NCI-H1092 (cell line): ENCODE measurements at regions not wholly inside any gene's neighbourhood (a gene's known extent, or its start where the extent isn't known, plus 50 kb on each side); places are given as distances from the start of the nearest gene placed in this dataset.
"Not testable (repeated sequence)": the region's sequence is repeated elsewhere in the genome, so short reads cannot be mapped to it uniquely, and the experiment has no call there.

Experiments used
- DNase-seq: peaks from one replicate; lab custom pipeline; 2025; lab: John Stamatoyannopoulos, UW

GRCh38 chr10:65133652-65134051 lies 1612.5 kb downstream of the REEP3 start:
- DNase-seq = no peak

GRCh38 chr10:65135508-65135907 lies 1614.3 kb downstream of the REEP3 start:
- no peak for DNase-seq

GRCh38 chr10:65142641-65143435 lies 1621.6 kb downstream of the REEP3 start:
- DNase-seq = no peak

GRCh38 chr10:65143723-65144122 lies 1622.5 kb downstream of the REEP3 start:
- no peak for DNase-seq

DNA sequence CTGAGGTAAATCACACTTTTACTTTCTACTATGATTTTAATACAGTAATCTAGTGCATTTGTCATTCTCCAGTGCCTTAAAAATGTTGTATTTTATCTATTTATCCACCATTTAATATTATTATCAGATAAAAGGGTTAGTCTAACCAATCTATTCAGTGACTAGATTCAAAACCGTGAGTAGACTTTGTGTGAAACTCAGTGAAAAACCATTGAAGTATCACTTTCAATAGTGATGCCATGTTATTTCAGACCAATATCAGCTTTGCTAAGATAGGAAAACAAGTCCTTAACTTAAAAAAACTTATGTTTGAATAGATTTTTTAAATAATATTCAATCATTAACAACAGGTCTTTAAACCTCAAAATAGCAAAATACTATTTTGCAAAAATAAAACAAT lies 1628.7 kb downstream of the REEP3 start:
- DNase-seq = no peak

DNA sequence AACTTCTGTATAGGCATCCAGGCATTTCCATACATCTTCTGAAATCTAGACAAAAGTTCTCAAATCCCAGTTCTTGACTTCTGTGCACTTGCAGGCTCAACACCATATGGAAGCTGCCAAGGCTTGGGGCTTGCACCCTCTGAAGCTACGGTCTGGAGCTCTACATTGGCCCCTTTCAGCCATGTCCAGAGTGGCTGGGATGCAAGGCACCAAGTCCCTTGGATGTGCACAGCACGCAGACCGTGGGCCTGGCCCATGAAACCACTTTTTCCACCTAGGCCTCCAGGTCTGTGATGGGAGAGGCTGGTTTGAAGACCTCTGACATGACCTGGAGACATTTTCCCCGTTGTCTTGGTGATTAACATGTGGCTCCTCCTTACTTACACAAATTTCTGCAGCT lies 1645.1 kb downstream of the REEP3 start:
- DNase-seq = no peak

- no peak for DNase-seq
These were observed 1651.0 kb downstream of the REEP3 start for GRCh38 chr10:65172249-65172648.

GRCh38 chr10:65176994-65177393 lies 1655.8 kb downstream of the REEP3 start:
- DNase-seq = no peak

GRCh38 chr10:65183236-65183635 lies 1662.0 kb downstream of the REEP3 start:
- no peak for DNase-seq

DNA sequence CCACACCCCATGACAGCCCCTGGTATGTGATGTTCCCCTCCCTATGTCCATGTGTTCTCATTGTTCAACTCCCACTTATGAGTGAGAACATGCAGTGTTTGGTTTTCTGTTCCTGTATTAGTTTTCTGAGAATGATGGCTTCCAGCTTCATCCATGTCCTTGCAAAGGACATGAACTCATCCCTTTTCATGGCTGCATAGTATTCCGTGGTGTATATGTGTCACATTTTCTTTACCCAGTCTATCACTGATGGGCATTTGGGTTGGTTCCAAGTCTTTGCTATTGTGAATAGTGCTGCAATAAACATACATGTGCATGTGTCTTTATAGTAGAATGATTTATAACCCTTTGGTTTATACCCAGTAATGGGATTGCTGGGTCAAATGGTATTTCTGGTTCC lies 1665.5 kb downstream of the REEP3 start:
- not testable (repeated sequence) for DNase-seq

DNA sequence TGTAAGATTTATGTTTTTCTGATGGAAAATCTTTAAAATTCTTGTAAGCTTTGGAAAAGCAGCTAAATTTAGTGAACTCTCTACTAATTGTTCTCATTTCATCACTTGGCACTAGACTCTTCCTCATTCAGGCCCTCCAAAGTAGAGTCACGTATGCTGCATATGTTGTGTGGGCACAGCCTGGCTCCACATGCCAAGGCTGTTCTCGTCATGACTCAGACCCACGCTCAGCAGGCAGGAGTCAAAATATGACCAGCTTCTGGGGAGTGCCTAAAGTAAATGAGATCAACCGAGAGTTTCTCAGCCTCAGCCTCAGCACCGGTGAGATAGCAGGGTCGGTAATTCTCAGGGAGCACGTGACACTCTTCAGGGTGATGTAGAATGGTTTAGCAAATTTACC lies 1672.9 kb downstream of the REEP3 start:
- no peak for DNase-seq

GRCh38 chr10:65194555-65194954 lies 1673.4 kb downstream of the REEP3 start:
- no peak for DNase-seq

DNA sequence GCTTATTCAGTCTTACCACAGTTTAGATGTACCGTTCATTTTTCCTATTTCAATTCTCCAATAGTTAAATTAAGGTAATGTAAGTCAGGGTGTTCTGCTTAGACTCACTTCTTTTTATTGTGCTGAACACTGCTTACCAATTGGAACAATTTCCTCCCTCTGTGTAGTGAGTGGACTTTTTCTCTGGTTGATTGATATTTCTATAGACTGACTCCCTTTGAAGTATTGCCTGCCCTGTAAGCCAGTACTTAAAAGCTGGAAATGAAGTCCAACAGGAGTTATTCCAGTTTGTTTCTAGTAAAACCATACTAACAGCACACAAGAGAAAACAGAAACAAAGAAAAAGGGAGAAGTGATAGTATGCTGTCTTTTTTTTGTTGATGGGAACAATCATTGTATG lies 1674.9 kb downstream of the REEP3 start:
- no peak for DNase-seq

GRCh38 chr10:65197935-65198334 lies 1676.7 kb downstream of the REEP3 start:
- DNase-seq = no peak

- no peak for DNase-seq
These were observed 1680.3 kb downstream of the REEP3 start for GRCh38 chr10:65201491-65201890.

DNA sequence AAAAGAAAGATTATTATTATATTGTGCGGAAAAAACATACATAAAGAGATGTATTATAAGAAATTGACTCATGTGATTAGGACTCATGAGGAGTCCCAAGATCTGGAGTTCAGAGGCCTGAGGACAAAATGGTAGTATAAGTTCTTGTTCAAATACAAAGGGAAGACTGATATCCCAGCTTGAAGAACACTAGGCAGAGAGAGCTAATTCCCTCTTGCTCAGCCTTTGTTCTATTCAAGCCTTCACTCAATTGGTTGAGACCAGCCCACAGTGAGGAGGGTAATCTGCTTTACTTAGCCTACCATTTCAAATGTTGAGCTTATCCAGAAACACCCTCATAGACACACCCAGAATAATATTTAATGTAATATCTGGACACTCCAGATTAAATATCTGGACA lies 1683.8 kb downstream of the REEP3 start:
- no peak for DNase-seq

DNA sequence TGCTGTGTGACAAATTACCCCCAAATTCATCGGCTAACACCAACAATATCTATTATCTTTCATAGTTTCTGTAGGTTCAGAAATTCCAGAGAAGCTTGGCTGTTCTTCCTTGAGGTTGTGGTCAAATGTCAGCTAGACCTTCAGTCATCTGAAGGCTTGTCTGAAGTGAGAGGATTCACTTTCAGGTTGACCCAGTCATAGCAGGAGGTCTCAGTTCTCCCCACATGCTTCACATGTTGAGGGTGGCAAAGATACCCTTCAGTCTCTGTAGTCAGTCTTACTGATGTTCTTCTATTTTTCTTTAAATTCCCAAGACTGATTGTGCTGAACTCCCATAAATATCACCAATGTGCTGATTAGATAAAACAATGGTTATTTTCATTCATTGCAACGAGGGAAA lies 1692.0 kb downstream of the REEP3 start:
- DNase-seq = no peak

DNA sequence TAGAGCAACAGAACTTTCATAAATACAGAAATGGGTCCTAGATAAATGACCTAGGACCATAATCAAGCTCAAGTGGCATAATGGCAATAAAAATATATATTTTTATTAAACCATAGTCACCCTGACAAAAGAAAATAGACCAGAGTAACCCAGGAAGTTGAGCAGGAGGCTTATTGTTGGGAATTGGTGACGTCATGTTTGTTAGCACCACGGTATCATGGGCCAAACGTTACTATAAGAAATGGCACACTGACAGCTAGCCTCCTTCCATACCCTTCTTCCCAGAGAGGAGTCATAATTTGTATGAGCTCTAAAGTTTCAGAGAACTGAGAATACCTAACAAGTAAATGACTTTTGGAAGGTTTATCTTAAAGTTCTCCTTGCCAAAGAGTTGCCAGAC lies 1698.2 kb downstream of the REEP3 start:
- DNase-seq = no peak

DNA sequence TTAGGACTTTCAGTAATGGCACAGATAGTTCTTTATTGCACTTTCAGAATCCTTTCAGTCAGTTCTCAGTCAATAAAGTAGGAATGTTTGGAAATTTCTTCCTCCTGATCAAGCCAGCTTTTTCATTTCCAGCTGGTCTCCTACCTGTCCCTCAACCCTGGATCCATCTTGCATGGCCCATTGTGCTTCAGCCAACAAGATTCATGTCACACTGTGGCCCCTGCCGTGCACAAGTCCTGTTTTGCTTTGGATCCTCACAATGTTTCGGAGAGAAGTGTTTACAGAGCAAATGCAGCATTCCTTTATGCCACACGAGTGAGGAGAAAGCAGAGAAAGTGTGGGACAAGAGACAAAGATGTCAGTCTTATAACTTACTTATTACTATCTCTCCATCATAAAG lies 1694.7 kb upstream of the LRRTM3 start:
- DNase-seq = no peak

DNA sequence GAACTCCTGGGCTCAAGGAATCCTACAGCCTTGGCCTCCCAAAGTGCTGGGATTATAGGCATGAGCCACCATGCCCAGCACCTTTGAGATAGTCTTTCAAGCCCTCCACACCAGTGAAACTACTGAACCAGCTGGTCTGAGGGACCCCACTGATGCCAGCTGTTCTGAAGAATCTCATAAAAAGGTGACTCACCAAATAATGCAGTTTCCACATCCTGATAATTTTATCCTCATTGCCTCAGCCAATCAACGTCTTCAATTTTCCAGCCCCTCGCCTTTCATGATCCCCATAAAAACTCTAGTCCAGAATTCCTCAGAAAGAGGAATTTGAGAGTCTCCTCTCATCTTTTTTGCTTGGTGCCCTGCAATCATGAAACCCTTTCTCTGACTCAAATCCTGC lies 1691.6 kb upstream of the LRRTM3 start:
- no peak for DNase-seq

DNA sequence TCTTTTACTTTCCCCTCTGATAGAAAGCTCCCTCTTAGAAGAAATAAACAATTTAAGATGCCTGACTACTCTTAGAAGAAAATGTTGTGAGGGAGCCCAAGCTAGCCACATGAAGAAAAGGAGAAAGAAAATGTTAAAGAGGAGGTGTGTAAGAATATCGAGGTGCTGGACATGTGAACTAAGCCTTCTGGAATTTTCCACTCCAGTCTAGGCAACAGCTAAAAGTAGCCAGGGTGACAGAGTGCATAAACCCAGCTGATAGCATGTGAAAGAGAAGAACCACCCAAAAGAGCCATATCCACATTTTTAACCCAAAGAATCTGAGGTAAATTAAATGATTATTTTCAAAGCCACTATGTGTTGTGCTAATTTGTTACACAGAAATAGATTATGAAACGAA lies 1690.6 kb upstream of the LRRTM3 start:
- DNase-seq = no peak

- no peak for DNase-seq
These were observed 1690.0 kb upstream of the LRRTM3 start for GRCh38 chr10:65235846-65236245.

DNA sequence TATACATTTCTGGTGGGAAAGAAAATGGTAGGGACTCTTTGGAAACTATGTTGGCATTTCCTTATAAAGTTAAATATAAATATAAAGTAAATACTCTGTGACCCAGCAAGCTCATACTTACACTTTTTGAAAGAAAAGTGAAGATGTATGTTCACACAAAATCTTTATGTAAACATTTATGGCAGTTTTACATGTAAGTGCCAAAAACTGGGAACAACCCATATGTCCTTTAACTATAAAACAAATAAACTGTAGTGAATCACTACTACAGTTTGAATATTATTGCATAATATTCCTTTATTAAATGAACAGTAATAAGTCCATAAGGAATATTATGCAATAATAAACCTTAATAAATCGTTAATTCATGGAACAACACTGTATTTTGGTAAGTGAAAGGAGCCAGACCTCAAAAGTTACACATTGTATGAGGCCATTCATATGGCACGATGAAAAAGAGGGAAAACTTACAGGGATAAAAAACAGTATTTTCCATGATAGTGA lies 1660.3 kb upstream of the LRRTM3 start:
- no peak for DNase-seq

- not testable (repeated sequence) for DNase-seq
These were observed 1656.3 kb upstream of the LRRTM3 start for GRCh38 chr10:65269551-65269950.
